Lower lobe of right lung (tissue), 2 donors: ENCODE measurements at regions not wholly inside any gene's neighbourhood (a gene's known extent, or its start where the extent isn't known, plus 50 kb on each side); places are given as distances from the start of the nearest gene placed in this dataset.

ENCODE experiments used
- ATAC-seq, 2 donors: fragments of 200-7000 bp; cut with Tn5 transposase; one replicate each; pipeline ENCODE4 v1.9.1; 2020 to 2022; ENCODE audit warnings: mild to moderate bottlenecking in 2 of 2, moderate library complexity in 2 of 2
- DNase-seq: peaks from one replicate; pipeline ENCODE4 v3.0.0-alpha.2; 2020
- H3K27ac ChIP-seq: fragments of 200-600 bp; one replicate; pipeline ENCODE4 v1.8.0; 2022
- H3K27me3 ChIP-seq: fragments of 200-600 bp; one replicate; pipeline ENCODE4 v1.8.0; 2022; ENCODE audit warnings: low read depth
- H3K36me3 ChIP-seq: fragments of 200-600 bp; one replicate; pipeline ENCODE4 v1.8.0; 2022; ENCODE audit warnings: mild to moderate bottlenecking
- H3K4me1 ChIP-seq: fragments of 200-600 bp; one replicate; pipeline ENCODE4 v1.8.0; 2022
- H3K4me3 ChIP-seq: fragments of 200-600 bp; one replicate; pipeline ENCODE4 v1.8.0; 2022; ENCODE audit warnings: mild to moderate bottlenecking
- H3K9me3 ChIP-seq: fragments of 200-600 bp; one replicate; pipeline ENCODE4 v1.8.0; 2022
- intact Hi-C: fragments of 100-400 bp; cut with DNase I; formaldehyde crosslinking; loops from one replicate; pipeline ENCODE4 v1.11.0; 2022
- TF ChIP-seq, protein P1 (sequence below): fragments of 200-600 bp; IDR thresholded peaks from one replicate; pipeline ENCODE4 v1.8.0; 2022; ENCODE audit warnings: antibody characterized with exemption, mild to moderate bottlenecking
- donor health status: DM: no; HTN: yes; CAD: no; lungs with severe emphysema.

DNA sequence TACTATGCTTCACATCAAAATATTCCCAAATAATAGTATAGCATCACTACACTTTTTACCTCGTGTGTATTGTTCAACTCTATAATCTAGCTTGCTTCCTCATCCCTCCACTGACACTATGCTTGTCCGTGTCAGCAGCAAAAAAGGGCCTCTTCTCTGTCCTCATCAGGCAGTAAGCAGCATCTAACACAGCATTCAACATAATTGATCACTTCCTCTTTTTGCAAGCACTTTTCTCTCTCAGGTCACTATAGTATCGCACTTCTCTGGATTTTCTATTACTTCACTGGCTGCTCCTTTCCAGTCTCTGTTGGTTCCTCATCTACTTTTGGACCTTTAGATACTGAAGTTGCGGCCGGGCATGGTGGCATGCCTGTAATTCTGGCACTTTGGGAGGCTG lies 64.9 kb upstream of the ZSWIM2 start:
- H3K9me3 ChIP-seq = no peaks in the 10 kb centered on the region
- intact Hi-C loops = no loop called here
- TF ChIP-seq, protein P1, sequence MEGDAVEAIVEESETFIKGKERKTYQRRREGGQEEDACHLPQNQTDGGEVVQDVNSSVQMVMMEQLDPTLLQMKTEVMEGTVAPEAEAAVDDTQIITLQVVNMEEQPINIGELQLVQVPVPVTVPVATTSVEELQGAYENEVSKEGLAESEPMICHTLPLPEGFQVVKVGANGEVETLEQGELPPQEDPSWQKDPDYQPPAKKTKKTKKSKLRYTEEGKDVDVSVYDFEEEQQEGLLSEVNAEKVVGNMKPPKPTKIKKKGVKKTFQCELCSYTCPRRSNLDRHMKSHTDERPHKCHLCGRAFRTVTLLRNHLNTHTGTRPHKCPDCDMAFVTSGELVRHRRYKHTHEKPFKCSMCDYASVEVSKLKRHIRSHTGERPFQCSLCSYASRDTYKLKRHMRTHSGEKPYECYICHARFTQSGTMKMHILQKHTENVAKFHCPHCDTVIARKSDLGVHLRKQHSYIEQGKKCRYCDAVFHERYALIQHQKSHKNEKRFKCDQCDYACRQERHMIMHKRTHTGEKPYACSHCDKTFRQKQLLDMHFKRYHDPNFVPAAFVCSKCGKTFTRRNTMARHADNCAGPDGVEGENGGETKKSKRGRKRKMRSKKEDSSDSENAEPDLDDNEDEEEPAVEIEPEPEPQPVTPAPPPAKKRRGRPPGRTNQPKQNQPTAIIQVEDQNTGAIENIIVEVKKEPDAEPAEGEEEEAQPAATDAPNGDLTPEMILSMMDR = no peak
- no peaks in the 10 kb centered on the region for H3K36me3 ChIP-seq
- no peaks in the 10 kb centered on the region for H3K27me3 ChIP-seq
- no peak for DNase-seq
- H3K4me1 ChIP-seq = no peaks in the 10 kb centered on the region
- no peak overlapping the region for H3K27ac ChIP-seq
- H3K4me3 ChIP-seq = no peak overlapping the region
- ATAC-seq = no peak

DNA sequence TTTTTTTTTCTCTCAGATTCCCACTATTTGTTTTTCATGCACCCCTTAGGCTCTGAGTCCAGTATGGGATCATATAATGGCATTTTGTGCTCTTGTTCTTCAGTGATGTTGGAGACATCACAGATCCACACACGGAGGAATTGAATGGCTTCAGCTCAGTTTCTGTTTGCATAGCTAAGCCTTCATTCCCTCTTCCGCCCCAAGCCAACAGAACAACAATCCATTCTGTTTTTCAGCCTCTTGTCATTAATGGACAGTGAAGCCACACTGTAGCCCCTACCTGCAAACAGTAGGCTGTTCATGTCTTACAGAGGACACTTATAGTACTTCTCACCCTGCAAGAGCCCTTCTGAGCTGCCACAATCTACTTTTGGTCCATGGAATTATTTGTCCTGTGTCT lies 64.0 kb upstream of the ZSWIM2 start:
- no peak for ATAC-seq
- Histone ChIP-seq H3K4me3 (no peak overlapping the region), H3K27me3 (no peaks in the 10 kb centered on the region), H3K4me1 (no peaks in the 10 kb centered on the region), H3K27ac (no peak overlapping the region), H3K9me3 (no peaks in the 10 kb centered on the region), H3K36me3 (no peaks in the 10 kb centered on the region)
- DNase-seq = no peak
- intact Hi-C loops = no loop called here
- TF ChIP-seq, protein P1 = no peak

DNA sequence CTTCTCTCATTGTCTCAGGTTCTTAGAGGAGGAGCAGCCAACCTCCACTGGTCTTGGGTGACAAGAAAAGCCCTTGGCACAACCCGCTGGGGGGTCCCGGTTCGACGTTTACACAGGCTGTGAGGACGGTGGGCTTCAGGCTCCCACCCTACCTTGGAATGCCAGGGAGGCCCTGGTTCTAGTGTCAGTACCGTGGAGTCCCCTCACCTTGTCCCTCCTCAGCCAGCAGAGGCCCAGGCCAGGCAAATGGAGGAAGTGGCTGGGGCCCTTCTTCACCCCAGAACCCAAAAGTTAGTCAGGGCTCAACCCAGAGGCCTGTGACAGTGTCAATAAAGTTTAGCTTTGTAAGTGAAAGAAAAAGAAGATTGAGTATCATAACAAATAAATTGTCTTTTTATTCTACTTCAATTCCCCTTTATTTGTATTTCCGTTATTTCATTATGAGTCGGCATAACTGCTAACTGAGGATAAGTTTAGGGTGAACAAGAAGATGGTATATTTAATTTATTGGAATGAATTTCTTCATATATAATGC lies 62.6 kb upstream of the ZSWIM2 start:
- no peaks in the 10 kb centered on the region for H3K9me3 ChIP-seq
- no peaks in the 10 kb centered on the region for H3K4me1 ChIP-seq
- H3K27me3 ChIP-seq = no peaks in the 10 kb centered on the region
- H3K36me3 ChIP-seq = no peaks in the 10 kb centered on the region
- no peak overlapping the region for H3K27ac ChIP-seq
- TF ChIP-seq, protein P1 = no peak
- ATAC-seq (no peak), DNase-seq (no peak)
- no peak overlapping the region for H3K4me3 ChIP-seq
- intact Hi-C loops = no loop called here

DNA sequence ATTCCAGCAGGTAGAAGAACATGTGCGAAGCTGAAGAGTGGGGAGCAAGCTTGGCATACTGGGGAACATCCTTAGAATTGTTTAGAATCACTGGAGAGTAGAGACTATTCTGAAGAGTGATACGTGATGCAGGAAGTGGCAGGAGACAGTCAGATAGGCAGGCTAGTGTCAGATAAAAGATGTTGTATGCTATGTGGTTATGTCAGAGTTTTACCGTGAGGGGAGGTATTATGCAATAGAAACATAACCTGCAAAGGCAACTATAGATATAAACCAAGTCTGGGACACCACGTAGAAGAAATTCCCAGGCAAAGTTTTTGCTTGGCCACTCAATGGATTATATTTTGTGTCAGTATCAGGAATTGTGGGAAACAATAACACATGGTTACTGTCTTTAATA lies 62.0 kb upstream of the ZSWIM2 start:
- ATAC-seq (no peak), DNase-seq (no peak)
- intact Hi-C loops = no loop called here
- no peaks in the 10 kb centered on the region for H3K36me3 ChIP-seq
- H3K27me3 ChIP-seq = no peaks in the 10 kb centered on the region
- H3K4me1 ChIP-seq = no peaks in the 10 kb centered on the region
- H3K27ac ChIP-seq = no peak overlapping the region
- TF ChIP-seq, protein P1 = no peak
- no peak overlapping the region for H3K4me3 ChIP-seq
- H3K9me3 ChIP-seq = no peaks in the 10 kb centered on the region

DNA sequence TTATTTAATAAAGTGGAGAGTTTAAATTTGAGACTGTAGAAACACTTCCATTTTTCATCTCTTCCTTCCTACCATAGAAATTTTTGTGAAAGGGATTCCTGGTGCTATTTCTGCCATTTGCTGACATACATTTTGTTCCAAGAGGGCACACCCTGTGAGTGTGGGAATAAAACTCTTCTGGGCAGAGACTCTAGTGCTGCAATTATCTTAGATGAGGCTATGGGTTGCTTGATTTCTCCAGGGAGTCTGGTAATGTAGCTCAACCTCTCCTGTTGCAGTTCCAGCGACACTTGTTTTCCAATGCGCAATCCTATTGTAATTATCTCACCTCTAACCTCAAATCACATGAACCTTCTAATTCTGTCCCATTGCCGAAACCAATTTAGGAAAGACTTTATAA lies 60.1 kb upstream of the ZSWIM2 start:
- no peak overlapping the region for H3K4me3 ChIP-seq
- no peak overlapping the region for H3K27ac ChIP-seq
- intact Hi-C loops = no loop called here
- H3K27me3 ChIP-seq = no peaks in the 10 kb centered on the region
- H3K4me1 ChIP-seq = no peaks in the 10 kb centered on the region
- TF ChIP-seq, protein P1 = no peak
- ATAC-seq = no peak
- H3K9me3 ChIP-seq = no peaks in the 10 kb centered on the region
- no peaks in the 10 kb centered on the region for H3K36me3 ChIP-seq
- no peak for DNase-seq

DNA sequence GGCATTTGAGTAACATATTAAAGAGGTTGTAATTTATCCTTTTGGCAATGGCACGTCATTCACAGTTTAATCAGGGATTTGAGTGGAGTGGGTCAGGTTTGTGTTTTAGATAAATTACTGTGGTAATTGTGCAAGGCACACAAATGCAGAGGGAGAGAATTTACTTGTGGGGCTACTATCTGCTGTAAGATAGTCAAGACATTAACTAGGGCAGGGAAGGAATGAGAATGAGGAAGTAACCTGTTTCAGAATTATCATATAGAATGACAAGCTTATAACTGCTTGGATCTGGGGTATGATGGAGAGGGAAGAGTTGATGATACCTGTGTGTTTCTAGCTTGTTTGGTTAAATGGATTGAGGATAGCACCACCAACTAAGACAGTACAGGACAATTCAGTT lies 58.9 kb upstream of the ZSWIM2 start:
- Histone ChIP-seq H3K9me3 (no peaks in the 10 kb centered on the region), H3K27ac (no peak overlapping the region), H3K27me3 (no peaks in the 10 kb centered on the region), H3K4me3 (no peak overlapping the region), H3K36me3 (no peaks in the 10 kb centered on the region), H3K4me1 (no peaks in the 10 kb centered on the region)
- TF ChIP-seq, protein P1 = no peak
- intact Hi-C loops = no loop called here
- ATAC-seq (no peak), DNase-seq (no peak)
